ENCODE measurements at regions not wholly inside any gene's neighbourhood (a gene's known extent, or its start where the extent isn't known, plus 50 kb on each side); places are given as distances from the start of the nearest gene placed in this dataset.

GRCh38 chr4:100826067-100826466 lies 308.2 kb upstream of the EMCN start:
- TF ChIP-seq, protein P1, sequence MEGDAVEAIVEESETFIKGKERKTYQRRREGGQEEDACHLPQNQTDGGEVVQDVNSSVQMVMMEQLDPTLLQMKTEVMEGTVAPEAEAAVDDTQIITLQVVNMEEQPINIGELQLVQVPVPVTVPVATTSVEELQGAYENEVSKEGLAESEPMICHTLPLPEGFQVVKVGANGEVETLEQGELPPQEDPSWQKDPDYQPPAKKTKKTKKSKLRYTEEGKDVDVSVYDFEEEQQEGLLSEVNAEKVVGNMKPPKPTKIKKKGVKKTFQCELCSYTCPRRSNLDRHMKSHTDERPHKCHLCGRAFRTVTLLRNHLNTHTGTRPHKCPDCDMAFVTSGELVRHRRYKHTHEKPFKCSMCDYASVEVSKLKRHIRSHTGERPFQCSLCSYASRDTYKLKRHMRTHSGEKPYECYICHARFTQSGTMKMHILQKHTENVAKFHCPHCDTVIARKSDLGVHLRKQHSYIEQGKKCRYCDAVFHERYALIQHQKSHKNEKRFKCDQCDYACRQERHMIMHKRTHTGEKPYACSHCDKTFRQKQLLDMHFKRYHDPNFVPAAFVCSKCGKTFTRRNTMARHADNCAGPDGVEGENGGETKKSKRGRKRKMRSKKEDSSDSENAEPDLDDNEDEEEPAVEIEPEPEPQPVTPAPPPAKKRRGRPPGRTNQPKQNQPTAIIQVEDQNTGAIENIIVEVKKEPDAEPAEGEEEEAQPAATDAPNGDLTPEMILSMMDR (conservative IDR thresholded peaks at IDR 0.05; ENCODE audit: low read depth, low read length), result no peak
- DNase-seq (ENCODE audit: low read depth), result no peak

GRCh38 chr4:100823993-100824323 lies 306.1 kb upstream of the EMCN start:
- no peak for DNase-seq (ENCODE audit: low read depth)
- TF ChIP-seq, protein P1 (conservative IDR thresholded peaks at IDR 0.05; ENCODE audit: low read depth, low read length), result no peak
- H3K4me3 ChIP-seq (ENCODE audit: low read length), result no peak overlapping the region

More at GRCh38 chr4:100826067-100826466, 308.2 kb upstream of the EMCN start:
- H3K4me3 ChIP-seq (ENCODE audit: low read length), result no peak overlapping the region

- peak; percentile 30 for DNase-seq (ENCODE audit: low read depth)
- H3K4me3 ChIP-seq (ENCODE audit: low read length), result no peak overlapping the region
- TF ChIP-seq, protein P1 (conservative IDR thresholded peaks at IDR 0.05; ENCODE audit: low read depth, low read length), result no peak
Observed at GRCh38 chr4:100823066-100823992, 305.5 kb upstream of the EMCN start.

DNA sequence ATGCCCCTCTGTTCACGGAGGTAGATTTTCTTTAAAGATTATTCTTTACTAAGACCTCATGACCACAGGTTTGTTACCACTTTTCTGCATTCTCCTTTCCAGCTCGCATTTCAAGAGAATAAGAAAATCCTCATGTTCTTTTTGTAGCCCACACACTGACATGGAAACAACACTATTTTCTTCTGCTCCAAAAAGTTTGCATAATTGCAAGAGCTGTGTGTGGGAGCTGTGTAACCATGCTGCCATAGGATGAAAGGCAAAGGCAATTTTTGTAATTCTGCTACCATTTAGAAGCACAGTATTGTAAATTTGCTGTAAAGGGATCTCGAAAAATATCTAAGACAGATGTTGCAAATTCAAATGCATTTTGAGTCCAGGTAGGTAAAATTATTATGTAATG lies 302.4 kb upstream of the EMCN start:
- H3K4me3 ChIP-seq (ENCODE audit: low read length), result no peak overlapping the region
- no peak for DNase-seq (ENCODE audit: low read depth)
- TF ChIP-seq, protein P1 (conservative IDR thresholded peaks at IDR 0.05; ENCODE audit: low read depth, low read length), result no peak

DNA sequence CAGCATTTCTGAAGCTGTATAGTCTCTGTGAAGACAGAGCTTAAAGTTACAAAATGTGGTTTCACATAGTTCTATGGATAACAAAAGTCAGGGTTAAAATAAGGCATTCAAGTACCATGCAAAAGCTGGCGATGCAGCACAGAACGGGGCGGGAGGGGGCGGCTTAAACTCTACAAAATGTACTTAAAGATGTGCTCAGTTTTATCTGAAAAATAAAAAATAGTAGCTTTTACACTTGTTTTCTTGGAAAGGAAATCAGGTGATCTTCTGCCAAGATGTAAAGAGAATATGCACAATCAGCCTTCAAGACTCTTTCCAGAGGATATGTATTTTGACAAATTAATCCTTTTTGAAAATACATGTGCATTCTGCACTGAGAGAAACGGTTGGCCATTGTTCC lies 301.7 kb upstream of the EMCN start:
- TF ChIP-seq, protein P1 (conservative IDR thresholded peaks at IDR 0.05; ENCODE audit: low read depth, low read length), result no peak
- H3K4me3 ChIP-seq (ENCODE audit: low read length), result no peak overlapping the region
- DNase-seq (ENCODE audit: low read depth), result no peak

GRCh38 chr4:100816436-100817045 lies 298.7 kb upstream of the EMCN start:
- no peak for DNase-seq (ENCODE audit: low read depth)
- TF ChIP-seq, protein P1 (conservative IDR thresholded peaks at IDR 0.05; ENCODE audit: low read depth, low read length), result no peak
- H3K4me3 ChIP-seq (ENCODE audit: low read length), result no peak overlapping the region

GRCh38 chr4:100811046-100811445 lies 293.2 kb upstream of the EMCN start:
- no peak for DNase-seq (ENCODE audit: low read depth)
- H3K4me3 ChIP-seq (ENCODE audit: low read length), result no peak overlapping the region
- TF ChIP-seq, protein P1 (conservative IDR thresholded peaks at IDR 0.05; ENCODE audit: low read depth, low read length), result no peak

All from retinal pigment epithelial cell (primary cell).